Coronary artery (tissue), 2 donors: ENCODE measurements at regions not wholly inside any gene's neighbourhood (a gene's known extent, or its start where the extent isn't known, plus 50 kb on each side); places are given as distances from the start of the nearest gene placed in this dataset.

Experiments used
- DNase-seq: peaks from one replicate; pipeline ENCODE4 v3.0.0-alpha.2; 2017; ENCODE audit warnings: low spot score
- H3K27ac ChIP-seq, 2 donors: fragments of 200-600 bp; sonication (generic); one replicate each; pipeline ENCODE4 v1.5.1; 2016 to 2019
- H3K4me3 ChIP-seq: fragments of 200-600 bp; sonication (generic); 2 replicates; pipeline ENCODE4 v1.5.1; 2016; ENCODE audit warnings: mild to moderate bottlenecking, moderate library complexity
- CTCF ChIP-seq: fragments of 200-600 bp; sonication (generic); IDR thresholded peaks from one replicate; pipeline ENCODE4 v1.5.1; 2019; ENCODE audit warnings: antibody characterized with exemption

- TF ChIP-seq CTCF, result no peak
- no peak overlapping the region for H3K4me3 ChIP-seq
- no peak for DNase-seq
- no peak overlapping the region for H3K27ac ChIP-seq
Observed at GRCh38 chr12:67451206-67451605, 182.0 kb downstream of the CAND1 start.

- no peak overlapping the region for H3K4me3 ChIP-seq
Observed at GRCh38 chr12:67452119-67452805, 183.1 kb downstream of the CAND1 start.

GRCh38 chr12:67453191-67453590 is 184.0 kb downstream of the CAND1 start:
- Histone ChIP-seq H3K4me3 (no peak overlapping the region), H3K27ac (no peak overlapping the region)
- DNase-seq, result no peak
- no peak for TF ChIP-seq CTCF

More at GRCh38 chr12:67452119-67452805, 183.1 kb downstream of the CAND1 start:
- no peak overlapping the region for H3K27ac ChIP-seq
- no peak for TF ChIP-seq CTCF
- DNase-seq, result no peak

GRCh38 chr12:67455236-67455635 is 186.1 kb downstream of the CAND1 start:
- no peak overlapping the region for H3K4me3 ChIP-seq
- no peak overlapping the region for H3K27ac ChIP-seq
- DNase-seq, result no peak
- no peak for TF ChIP-seq CTCF

GRCh38 chr12:67456431-67456901 is 187.3 kb downstream of the CAND1 start:
- Histone ChIP-seq H3K27ac (no peak overlapping the region), H3K4me3 (no peak overlapping the region)
- TF ChIP-seq CTCF, result no peak
- DNase-seq, result no peak

GRCh38 chr12:67457136-67457535 is 188.0 kb downstream of the CAND1 start:
- Histone ChIP-seq H3K4me3 (no peak overlapping the region), H3K27ac (peak overlapping the region in 1 of 2 donors; percentile 79)
- DNase-seq, result no peak
- TF ChIP-seq CTCF, result no peak
